K562 (cell line): ENCODE measurements at regions not wholly inside any gene's neighbourhood (a gene's known extent, or its start where the extent isn't known, plus 50 kb on each side); places are given as distances from the start of the nearest gene placed in this dataset.

ENCODE experiments used
- ATAC-seq: fragments of 200-7000 bp; cut with Tn5 transposase; 3 replicates; pipeline ENCODE4 v1.9.1; 2020; ENCODE audit warnings: moderate library complexity
- BruUV-seq: library from RNA; stranded (reverse); fragments of 400-500 nt; replicated peaks from 2 replicates; lab custom pipeline; 2021; lab: Mats Ljungman, UMichigan
- CTCF ChIA-PET: fragments of 300-600 bp; formaldehyde crosslinking; extraction: SDS; loops from one replicate; lab custom pipeline; 2021; ENCODE audit warnings: low intra/inter-chr PET ratio; lab: Yijun Ruan, JAX
- POLR2A ChIA-PET: fragments of 300-600, 350-650 bp; sonication (Branson Sonifier 250); formaldehyde crosslinking; extraction: SDS; loops from one replicate; lab custom pipeline; 2021; ENCODE audit warnings: antibody characterized with exemption, inconsistent platforms; lab: Yijun Ruan, JAX
- DNase-seq, 4 experiments: peaks; one replicate each; pipeline versions ENCODE4 v3.0.0 to v3.0.0-alpha.2; 2011 to 2018; ENCODE audit warnings: low spot score in 3 of 4, mixed read lengths in 3 of 4; ENCODE audit errors: extremely low read depth in 1 of 4
- FAIRE-seq: peaks from 2 replicates; lab custom pipeline; 2011; peaks lifted over from hg19 to GRCh38; lab: Jason Lieb, UNC
- H2AFZ ChIP-seq: 2 replicates; pipeline ENCODE4 v1.6.0; 2011; ENCODE audit warnings: low read depth, low read length, control low read depth, inconsistent platforms
- H3K27ac ChIP-seq: fragments of 200-600 bp; 3 replicates; pipeline ENCODE4 v1.8.0; 2011; ENCODE audit warnings: low read depth, mild to moderate bottlenecking, control low read depth, inconsistent platforms, low read length, moderate library complexity, mixed read lengths; ENCODE audit errors: extremely low read depth
- H3K27me3 ChIP-seq, 2 experiments: fragments of 300-600 bp in 1 of 2; 2 replicates in 1 of 2; 3 replicates in 1 of 2; pipeline versions ENCODE4 v1.6.0 to v1.8.0; 2011; ENCODE audit warnings: inconsistent platforms in 2 of 2, low read length in 2 of 2, mild to moderate bottlenecking in 1 of 2, mixed read lengths in 1 of 2, moderate library complexity in 1 of 2; ENCODE audit not compliant: control insufficient read depth in 2 of 2, insufficient read depth in 2 of 2
- H3K36me3 ChIP-seq: fragments of 300-600 bp; 3 replicates; pipeline ENCODE4 v1.8.0; 2011; ENCODE audit warnings: mild to moderate bottlenecking, low read length, inconsistent platforms; ENCODE audit not compliant: control insufficient read depth, insufficient read depth
- H3K4me1 ChIP-seq, 2 experiments: fragments of 200-600 bp in 1 of 2; replicated peaks in 1 of 2; 2 replicates in 1 of 2; 3 replicates in 1 of 2; pipeline versions ENCODE4 v1.5.1 to v1.8.0; 2011; ENCODE audit warnings: inconsistent platforms in 2 of 2, low read length in 2 of 2, mild to moderate bottlenecking in 1 of 2, mixed read lengths in 1 of 2, moderate library complexity in 1 of 2; ENCODE audit not compliant: control insufficient read depth in 2 of 2, insufficient read depth in 2 of 2
- H3K4me2 ChIP-seq: 2 replicates; pipeline ENCODE4 v1.6.1; 2011; ENCODE audit warnings: low read length, control low read depth, inconsistent platforms, mixed read lengths; ENCODE audit not compliant: insufficient read depth
- H3K4me3 ChIP-seq: fragments of 200-600 bp; sonication (generic), shearing (Covaris generic); 2 replicates; pipeline ENCODE4 v1.5.1; 2016; ENCODE audit warnings: control low read depth, inconsistent platforms
- H3K79me2 ChIP-seq: fragments of 200-600 bp; 3 replicates; pipeline ENCODE4 v1.8.0; 2011; ENCODE audit warnings: low read length, inconsistent platforms; ENCODE audit not compliant: control insufficient read depth, insufficient read depth
- H3K9ac ChIP-seq, 2 experiments: 2 replicates each; pipeline versions ENCODE4 v1.6.0 to v1.6.1; 2011; ENCODE audit warnings: low read depth in 2 of 2, low read length in 2 of 2, control low read depth in 1 of 2, inconsistent platforms in 1 of 2, mild to moderate bottlenecking in 1 of 2, mixed read lengths in 1 of 2; ENCODE audit not compliant: insufficient read depth in 1 of 2
- H3K9me1 ChIP-seq: one replicate; pipeline ENCODE4 v1.6.0; 2011; ENCODE audit warnings: inconsistent platforms, mild to moderate bottlenecking, low read length, moderate library complexity; ENCODE audit not compliant: control insufficient read depth, insufficient read depth
- H3K9me3 ChIP-seq: replicated peaks from 2 replicates; pipeline ENCODE4 v1.5.1; 2011; ENCODE audit warnings: low read depth, low read length, inconsistent platforms; ENCODE audit not compliant: control insufficient read depth, insufficient read depth
- H4K20me1 ChIP-seq: replicated peaks from 2 replicates; pipeline ENCODE4 v1.6.1; 2011; ENCODE audit warnings: low read length, inconsistent platforms, mixed read lengths; ENCODE audit not compliant: control insufficient read depth, insufficient read depth
- KLF10 ChIP-seq: fragments of 250-450 bp; sonication (Bioruptor Pico); IDR thresholded peaks from 2 replicates; pipeline ENCODE4 v1.6.1; 2021; ENCODE audit warnings: matching md5 sums
- MGA ChIP-seq: fragments of 450-650 bp; IDR thresholded peaks from 2 replicates; pipeline ENCODE4 v1.6.1; 2016; ENCODE audit warnings: mild to moderate bottlenecking, moderate library complexity
- RAD51 ChIP-seq: fragments of 450-650 bp; IDR thresholded peaks from 2 replicates; pipeline ENCODE4 v1.7.1; 2016; ENCODE audit warnings: low read depth, mild to moderate bottlenecking, borderline replicate concordance
- SIX5 ChIP-seq, 2 experiments: IDR thresholded peaks; 2 replicates each; pipeline ENCODE4 v1.6.1; 2011; ENCODE audit warnings: low read length in 2 of 2, borderline replicate concordance in 1 of 2, low read depth in 1 of 2, mild to moderate bottlenecking in 1 of 2, moderate library complexity in 1 of 2; ENCODE audit not compliant: insufficient read depth in 1 of 2
- VEZF1 ChIP-seq: fragments of 200-800 bp; sonication (Bioruptor generic); IDR thresholded peaks from 2 replicates; pipeline ENCODE4 v1.6.1; 2017; ENCODE audit warnings: missing genetic modification characterization, missing compliant biosample characterization
- ZNF589 ChIP-seq: fragments of 200-800 bp; sonication (Bioruptor generic); IDR thresholded peaks from 2 replicates; pipeline ENCODE4 v1.6.1; 2016; ENCODE audit warnings: low read depth, missing genetic modification characterization, missing compliant biosample characterization
- WGBS: fragments of 100-300 bp; shearing (Covaris generic); methylation state at CpG from one replicate; pipeline ENCODE4 v1.1.6; 2016; ENCODE audit warnings: low coverage, mixed read lengths; ENCODE audit not compliant: insufficient coverage; ENCODE audit errors: missing lambda C conversion rate; 5-methylcytosine and 5-hydroxymethylcytosine counted together
- in situ Hi-C: fragments of 300-500 bp; cut with MboI; formaldehyde crosslinking; loops from 4 replicates; pipeline ENCODE4 v1.15.0; 2018; ENCODE audit warnings: inconsistent platforms, mixed read lengths
- intact Hi-C: fragments of 100-400 bp; cut with micrococcal nuclease; formaldehyde crosslinking; loops from 2 replicates; pipeline ENCODE4 v1.14.2; 2022

- H3K27me3 ChIP-seq = peaks cover 0 to 5% of the 10 kb centered on the region in 2 experiments; a peak in 3 of 5 replicates
- FAIRE-seq = no peak
- in situ Hi-C loops = no loop called here
- no peaks in the 10 kb centered on the region for H3K9me3 ChIP-seq
- intact Hi-C loops = no loop called here
- WGBS = 5% methylated on average over 4 of the region's 4 CpGs
- TF ChIP-seq ZNF589 (CRISPR knock-in tag) (no peak), KLF10 (CRISPR knock-in tag) (no peak), RAD51 (no peak), VEZF1 (CRISPR knock-in tag) (no peak), MGA (no peak), SIX5 (IDR thresholded peaks at IDR 0.05; ENCODE audit: borderline replicate concordance in 1 of 2, insufficient read depth in 1 of 2, low read depth in 1 of 2, low read length in 2 of 2) (no peak)
- TF ChIP-seq, all 486 proteins: peak for 0
- POLR2A ChIA-PET = no interaction called here
- H3K36me3 ChIP-seq = no peaks in the 10 kb centered on the region
- no peaks in the 10 kb centered on the region for H3K9me1 ChIP-seq
- DNase-seq (no peak), ATAC-seq (no peak)
- no peak overlapping the region for H3K9ac ChIP-seq
- no peaks in the 10 kb centered on the region for H3K79me2 ChIP-seq
- H3K4me1 ChIP-seq = no peaks in the 10 kb centered on the region
- H3K4me3 ChIP-seq = no peak overlapping the region
- H3K27ac ChIP-seq = no peak overlapping the region
- no peak overlapping the region for H3K4me2 ChIP-seq
- H2AFZ ChIP-seq = no peak overlapping the region
- CTCF ChIA-PET = no interaction called here
- H4K20me1 ChIP-seq = no peaks in the 10 kb centered on the region
- no TSS peak for BruUV-seq
Observed at GRCh38 chr5:174583071-174583470, 141.3 kb upstream of the MSX2 start.
